GM12878 (cell line): ENCODE measurements at regions not wholly inside any gene's neighbourhood (a gene's known extent, or its start where the extent isn't known, plus 50 kb on each side); places are given as distances from the start of the nearest gene placed in this dataset.

Source experiments
- EZH2 ChIP-seq: IDR thresholded peaks from 2 replicates; pipeline ENCODE4 v1.6.1; 2012; ENCODE audit warnings: low read depth, mild to moderate bottlenecking, control low read depth, inconsistent platforms, low read length, borderline replicate concordance; ENCODE audit not compliant: control insufficient read depth
- FOXM1 ChIP-seq: IDR thresholded peaks from 2 replicates; pipeline ENCODE4 v1.6.1; 2012; ENCODE audit warnings: low read depth, mild to moderate bottlenecking, inconsistent platforms, low read length, moderate library complexity
- IKZF2 ChIP-seq, 2 experiments: fragments of 450-650 bp; IDR thresholded peaks; 2 replicates each; pipeline ENCODE4 v1.6.1; 2017; ENCODE audit warnings: mild to moderate bottlenecking in 2 of 2, moderate library complexity in 2 of 2
- KLF5 ChIP-seq: fragments of 450-650 bp; IDR thresholded peaks from 2 replicates; pipeline ENCODE4 v1.6.1; 2014; ENCODE audit warnings: mild to moderate bottlenecking; ENCODE audit not compliant: partially characterized antibody
- MEF2A ChIP-seq: IDR thresholded peaks from 2 replicates; pipeline ENCODE4 v1.6.1; 2011; ENCODE audit warnings: low read depth, mild to moderate bottlenecking, low read length, moderate library complexity; ENCODE audit not compliant: insufficient read depth
- NBN ChIP-seq: fragments of 450-650 bp; IDR thresholded peaks from 2 replicates; pipeline ENCODE4 v1.6.1; 2016
- POLR2A ChIP-seq: IDR thresholded peaks from 2 replicates; pipeline ENCODE4 v1.6.1; 2011; ENCODE audit warnings: low read depth, mild to moderate bottlenecking, low read length
- RUNX3 ChIP-seq: IDR thresholded peaks from 2 replicates; pipeline ENCODE4 v1.6.1; 2012; ENCODE audit warnings: low read length, inconsistent platforms
- SIN3A ChIP-seq: IDR thresholded peaks from 2 replicates; pipeline ENCODE4 v1.6.1; 2012; ENCODE audit warnings: low read depth, low read length, improper control_type of control experiment
- TAF1 ChIP-seq: IDR thresholded peaks from 2 replicates; pipeline ENCODE4 v1.6.1; 2011; ENCODE audit warnings: mild to moderate bottlenecking, low read depth, low read length, borderline replicate concordance
- ZNF207 ChIP-seq: fragments of 450-650 bp; IDR thresholded peaks from 2 replicates; pipeline ENCODE4 v1.6.1; 2014; ENCODE audit warnings: antibody characterized with exemption, mild to moderate bottlenecking, borderline replicate concordance
- ZNF274 ChIP-seq: IDR thresholded peaks from one replicate; pipeline ENCODE4 v1.8.0; 2011; ENCODE audit not compliant: insufficient read length, insufficient read depth
- TF ChIP-seq, protein P1 (sequence below): IDR thresholded peaks from 2 replicates; pipeline ENCODE4 v1.6.1; 2011; ENCODE audit warnings: borderline replicate concordance, low read depth, mild to moderate bottlenecking, moderate library complexity, low read length; ENCODE audit not compliant: insufficient read depth, poor library complexity, severe bottlenecking
- TF ChIP-seq, protein P2 (sequence below): fragments of 450-650 bp; conservative IDR thresholded peaks from 2 replicates; pipeline ENCODE4 v1.6.1; 2017; ENCODE audit warnings: mild to moderate bottlenecking, moderate library complexity
- TF ChIP-seq, protein P3 (sequence below): IDR thresholded peaks from 2 replicates; pipeline ENCODE4 v1.6.1; 2012; ENCODE audit warnings: improper control_type of control experiment, low read depth, low read length; ENCODE audit not compliant: insufficient replicate concordance
- TF ChIP-seq, protein P4 (sequence below): IDR thresholded peaks from 2 replicates; pipeline ENCODE4 v1.6.1; 2012; ENCODE audit warnings: low read length, inconsistent platforms

DNA sequence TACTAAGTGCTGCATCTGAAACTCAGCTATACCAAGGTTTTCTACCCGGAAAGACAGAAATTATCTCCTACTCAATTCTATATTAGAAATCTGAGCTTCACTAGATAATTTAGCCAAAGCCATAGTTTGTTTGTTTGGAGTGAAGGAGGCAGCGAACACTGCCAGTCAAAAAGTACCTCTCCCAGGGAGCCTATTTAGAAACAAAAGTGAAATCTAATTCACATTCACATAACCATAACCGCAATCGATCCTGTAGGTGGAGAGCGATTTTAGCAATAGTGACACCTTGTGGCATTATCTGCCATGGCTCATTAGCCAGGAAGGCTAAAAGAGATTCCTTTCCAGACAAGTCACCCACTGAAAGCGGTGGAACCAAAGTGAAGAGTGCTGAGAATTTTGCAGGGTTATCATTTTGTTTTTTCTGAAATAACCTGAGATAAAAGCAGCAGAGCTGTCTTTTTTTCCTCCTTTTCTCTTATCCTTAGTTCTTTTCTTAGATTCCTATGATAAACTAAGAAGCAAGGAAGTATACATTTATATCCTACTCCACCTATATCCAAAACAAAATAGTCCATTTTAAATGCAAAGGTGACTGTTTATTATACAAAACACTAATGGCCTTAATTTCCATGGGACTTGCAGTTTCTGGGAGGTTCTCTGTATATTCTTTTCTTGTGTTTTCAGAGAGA, 83.7 kb upstream of the BET1 start (continued):
- TF ChIP-seq, protein P1, sequence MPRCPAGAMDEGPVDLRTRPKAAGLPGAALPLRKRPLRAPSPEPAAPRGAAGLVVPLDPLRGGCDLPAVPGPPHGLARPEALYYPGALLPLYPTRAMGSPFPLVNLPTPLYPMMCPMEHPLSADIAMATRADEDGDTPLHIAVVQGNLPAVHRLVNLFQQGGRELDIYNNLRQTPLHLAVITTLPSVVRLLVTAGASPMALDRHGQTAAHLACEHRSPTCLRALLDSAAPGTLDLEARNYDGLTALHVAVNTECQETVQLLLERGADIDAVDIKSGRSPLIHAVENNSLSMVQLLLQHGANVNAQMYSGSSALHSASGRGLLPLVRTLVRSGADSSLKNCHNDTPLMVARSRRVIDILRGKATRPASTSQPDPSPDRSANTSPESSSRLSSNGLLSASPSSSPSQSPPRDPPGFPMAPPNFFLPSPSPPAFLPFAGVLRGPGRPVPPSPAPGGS = no peak
- TF ChIP-seq ZNF274 (no peak), RUNX3 (peak; percentile 99), IKZF2 (IDR thresholded peaks at IDR 0.05) (peak; percentile 78 to 80), TAF1 (no peak), EZH2 (no peak), MEF2A (0 out of 2 replicates have a peak, but pooled peaks have one; percentile 56), SIN3A (no peak), ZNF207 (no peak), FOXM1 (0 out of 2 replicates have a peak, but pooled peaks have one; percentile 32), POLR2A (no peak), KLF5 (no peak), NBN (no peak)
- TF ChIP-seq, protein P2, sequence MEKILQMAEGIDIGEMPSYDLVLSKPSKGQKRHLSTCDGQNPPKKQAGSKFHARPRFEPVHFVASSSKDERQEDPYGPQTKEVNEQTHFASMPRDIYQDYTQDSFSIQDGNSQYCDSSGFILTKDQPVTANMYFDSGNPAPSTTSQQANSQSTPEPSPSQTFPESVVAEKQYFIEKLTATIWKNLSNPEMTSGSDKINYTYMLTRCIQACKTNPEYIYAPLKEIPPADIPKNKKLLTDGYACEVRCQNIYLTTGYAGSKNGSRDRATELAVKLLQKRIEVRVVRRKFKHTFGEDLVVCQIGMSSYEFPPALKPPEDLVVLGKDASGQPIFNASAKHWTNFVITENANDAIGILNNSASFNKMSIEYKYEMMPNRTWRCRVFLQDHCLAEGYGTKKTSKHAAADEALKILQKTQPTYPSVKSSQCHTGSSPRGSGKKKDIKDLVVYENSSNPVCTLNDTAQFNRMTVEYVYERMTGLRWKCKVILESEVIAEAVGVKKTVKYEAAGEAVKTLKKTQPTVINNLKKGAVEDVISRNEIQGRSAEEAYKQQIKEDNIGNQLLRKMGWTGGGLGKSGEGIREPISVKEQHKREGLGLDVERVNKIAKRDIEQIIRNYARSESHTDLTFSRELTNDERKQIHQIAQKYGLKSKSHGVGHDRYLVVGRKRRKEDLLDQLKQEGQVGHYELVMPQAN = no peak
- TF ChIP-seq, protein P3, sequence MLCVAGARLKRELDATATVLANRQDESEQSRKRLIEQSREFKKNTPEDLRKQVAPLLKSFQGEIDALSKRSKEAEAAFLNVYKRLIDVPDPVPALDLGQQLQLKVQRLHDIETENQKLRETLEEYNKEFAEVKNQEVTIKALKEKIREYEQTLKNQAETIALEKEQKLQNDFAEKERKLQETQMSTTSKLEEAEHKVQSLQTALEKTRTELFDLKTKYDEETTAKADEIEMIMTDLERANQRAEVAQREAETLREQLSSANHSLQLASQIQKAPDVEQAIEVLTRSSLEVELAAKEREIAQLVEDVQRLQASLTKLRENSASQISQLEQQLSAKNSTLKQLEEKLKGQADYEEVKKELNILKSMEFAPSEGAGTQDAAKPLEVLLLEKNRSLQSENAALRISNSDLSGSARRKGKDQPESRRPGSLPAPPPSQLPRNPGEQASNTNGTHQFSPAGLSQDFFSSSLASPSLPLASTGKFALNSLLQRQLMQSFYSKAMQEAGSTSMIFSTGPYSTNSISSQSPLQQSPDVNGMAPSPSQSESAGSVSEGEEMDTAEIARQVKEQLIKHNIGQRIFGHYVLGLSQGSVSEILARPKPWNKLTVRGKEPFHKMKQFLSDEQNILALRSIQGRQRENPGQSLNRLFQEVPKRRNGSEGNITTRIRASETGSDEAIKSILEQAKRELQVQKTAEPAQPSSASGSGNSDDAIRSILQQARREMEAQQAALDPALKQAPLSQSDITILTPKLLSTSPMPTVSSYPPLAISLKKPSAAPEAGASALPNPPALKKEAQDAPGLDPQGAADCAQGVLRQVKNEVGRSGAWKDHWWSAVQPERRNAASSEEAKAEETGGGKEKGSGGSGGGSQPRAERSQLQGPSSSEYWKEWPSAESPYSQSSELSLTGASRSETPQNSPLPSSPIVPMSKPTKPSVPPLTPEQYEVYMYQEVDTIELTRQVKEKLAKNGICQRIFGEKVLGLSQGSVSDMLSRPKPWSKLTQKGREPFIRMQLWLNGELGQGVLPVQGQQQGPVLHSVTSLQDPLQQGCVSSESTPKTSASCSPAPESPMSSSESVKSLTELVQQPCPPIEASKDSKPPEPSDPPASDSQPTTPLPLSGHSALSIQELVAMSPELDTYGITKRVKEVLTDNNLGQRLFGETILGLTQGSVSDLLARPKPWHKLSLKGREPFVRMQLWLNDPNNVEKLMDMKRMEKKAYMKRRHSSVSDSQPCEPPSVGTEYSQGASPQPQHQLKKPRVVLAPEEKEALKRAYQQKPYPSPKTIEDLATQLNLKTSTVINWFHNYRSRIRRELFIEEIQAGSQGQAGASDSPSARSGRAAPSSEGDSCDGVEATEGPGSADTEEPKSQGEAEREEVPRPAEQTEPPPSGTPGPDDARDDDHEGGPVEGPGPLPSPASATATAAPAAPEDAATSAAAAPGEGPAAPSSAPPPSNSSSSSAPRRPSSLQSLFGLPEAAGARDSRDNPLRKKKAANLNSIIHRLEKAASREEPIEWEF = peak; percentile 98
- TF ChIP-seq, protein P4, sequence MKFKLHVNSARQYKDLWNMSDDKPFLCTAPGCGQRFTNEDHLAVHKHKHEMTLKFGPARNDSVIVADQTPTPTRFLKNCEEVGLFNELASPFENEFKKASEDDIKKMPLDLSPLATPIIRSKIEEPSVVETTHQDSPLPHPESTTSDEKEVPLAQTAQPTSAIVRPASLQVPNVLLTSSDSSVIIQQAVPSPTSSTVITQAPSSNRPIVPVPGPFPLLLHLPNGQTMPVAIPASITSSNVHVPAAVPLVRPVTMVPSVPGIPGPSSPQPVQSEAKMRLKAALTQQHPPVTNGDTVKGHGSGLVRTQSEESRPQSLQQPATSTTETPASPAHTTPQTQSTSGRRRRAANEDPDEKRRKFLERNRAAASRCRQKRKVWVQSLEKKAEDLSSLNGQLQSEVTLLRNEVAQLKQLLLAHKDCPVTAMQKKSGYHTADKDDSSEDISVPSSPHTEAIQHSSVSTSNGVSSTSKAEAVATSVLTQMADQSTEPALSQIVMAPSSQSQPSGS = no peak
